ENCODE measurements at regions not wholly inside any gene's neighbourhood (a gene's known extent, or its start where the extent isn't known, plus 50 kb on each side); places are given as distances from the start of the nearest gene placed in this dataset.

DNA sequence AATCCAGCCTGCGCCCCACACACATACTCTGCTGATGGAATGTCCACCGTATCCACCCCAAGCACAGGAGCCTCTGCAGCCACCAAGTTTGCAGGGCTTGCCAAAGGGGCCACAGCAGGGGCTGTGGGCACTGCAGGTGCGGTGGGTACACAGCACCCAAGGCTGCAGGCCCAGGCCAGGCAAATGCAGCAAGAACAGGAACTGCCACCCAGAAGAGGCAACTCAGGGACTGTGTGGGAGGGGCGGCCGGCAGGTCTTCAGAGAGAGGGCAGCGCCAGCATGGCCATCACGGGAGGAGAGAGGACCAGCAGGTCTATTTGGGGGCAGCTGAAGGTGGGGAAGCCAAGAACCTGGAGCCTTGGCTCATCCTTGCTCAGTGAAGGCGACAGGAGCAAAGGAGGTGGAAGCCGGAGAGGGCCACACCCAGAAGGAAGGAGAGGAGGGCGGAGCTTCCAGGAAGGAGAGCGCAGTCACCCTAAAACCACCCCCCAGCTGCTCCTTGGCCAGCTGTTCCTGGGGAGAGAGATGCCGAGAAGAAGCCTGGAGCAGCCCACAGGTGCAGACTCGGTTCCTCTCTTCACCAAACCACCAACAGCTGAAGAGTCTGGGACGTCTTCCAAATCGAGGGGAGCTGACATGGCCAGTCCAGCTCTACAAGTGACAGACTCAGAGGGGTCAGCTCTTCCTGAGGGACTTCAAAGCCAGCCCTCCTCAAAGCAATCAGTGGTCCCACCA lies 265.1 kb upstream of the CDYL start:
- TF ChIP-seq, protein P1, sequence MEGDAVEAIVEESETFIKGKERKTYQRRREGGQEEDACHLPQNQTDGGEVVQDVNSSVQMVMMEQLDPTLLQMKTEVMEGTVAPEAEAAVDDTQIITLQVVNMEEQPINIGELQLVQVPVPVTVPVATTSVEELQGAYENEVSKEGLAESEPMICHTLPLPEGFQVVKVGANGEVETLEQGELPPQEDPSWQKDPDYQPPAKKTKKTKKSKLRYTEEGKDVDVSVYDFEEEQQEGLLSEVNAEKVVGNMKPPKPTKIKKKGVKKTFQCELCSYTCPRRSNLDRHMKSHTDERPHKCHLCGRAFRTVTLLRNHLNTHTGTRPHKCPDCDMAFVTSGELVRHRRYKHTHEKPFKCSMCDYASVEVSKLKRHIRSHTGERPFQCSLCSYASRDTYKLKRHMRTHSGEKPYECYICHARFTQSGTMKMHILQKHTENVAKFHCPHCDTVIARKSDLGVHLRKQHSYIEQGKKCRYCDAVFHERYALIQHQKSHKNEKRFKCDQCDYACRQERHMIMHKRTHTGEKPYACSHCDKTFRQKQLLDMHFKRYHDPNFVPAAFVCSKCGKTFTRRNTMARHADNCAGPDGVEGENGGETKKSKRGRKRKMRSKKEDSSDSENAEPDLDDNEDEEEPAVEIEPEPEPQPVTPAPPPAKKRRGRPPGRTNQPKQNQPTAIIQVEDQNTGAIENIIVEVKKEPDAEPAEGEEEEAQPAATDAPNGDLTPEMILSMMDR (IDR thresholded peaks at IDR 0.05) = no peak
- TF ChIP-seq POLR2AphosphoS5 (IDR thresholded peaks at IDR 0.05) = no peak
- no peak for TF ChIP-seq EP300 (IDR thresholded peaks at IDR 0.05)
- no peak for TF ChIP-seq POLR2A (IDR thresholded peaks at IDR 0.05)
